Ammon's horn (tissue), 1 donor: ENCODE measurements at regions not wholly inside any gene's neighbourhood (a gene's known extent, or its start where the extent isn't known, plus 50 kb on each side); places are given as distances from the start of the nearest gene placed in this dataset.

ENCODE experiments used
- DNase-seq: peaks from one replicate; pipeline ENCODE4 v3.0.0-alpha.2; 2016; ENCODE audit warnings: low spot score

DNA sequence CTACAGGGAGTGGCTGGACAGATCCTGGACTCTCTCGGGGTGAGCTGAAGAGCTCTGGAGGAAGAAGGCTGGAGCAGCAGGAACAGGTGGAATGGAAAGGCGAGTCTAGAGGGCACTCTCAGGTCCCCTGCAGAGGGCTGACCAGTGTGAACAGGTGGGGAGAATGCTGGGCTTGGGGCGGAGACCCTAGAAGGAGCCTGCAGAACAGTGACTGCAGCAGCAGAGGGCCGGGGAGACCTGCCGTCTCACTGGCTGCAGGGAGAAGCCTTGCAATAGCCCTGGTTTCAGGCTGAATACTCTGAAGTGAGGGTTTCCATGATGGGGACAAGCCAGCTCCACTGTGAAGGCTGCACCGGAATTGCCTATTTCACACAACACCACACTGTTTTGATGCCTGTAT is 626.7 kb upstream of the SALL3 start:
- DNase-seq, result no peak

GRCh38 chr18:78362198-78362597 is 617.4 kb upstream of the SALL3 start:
- no peak for DNase-seq

GRCh38 chr18:78363556-78364387 is 615.8 kb upstream of the SALL3 start:
- no peak for DNase-seq

DNA sequence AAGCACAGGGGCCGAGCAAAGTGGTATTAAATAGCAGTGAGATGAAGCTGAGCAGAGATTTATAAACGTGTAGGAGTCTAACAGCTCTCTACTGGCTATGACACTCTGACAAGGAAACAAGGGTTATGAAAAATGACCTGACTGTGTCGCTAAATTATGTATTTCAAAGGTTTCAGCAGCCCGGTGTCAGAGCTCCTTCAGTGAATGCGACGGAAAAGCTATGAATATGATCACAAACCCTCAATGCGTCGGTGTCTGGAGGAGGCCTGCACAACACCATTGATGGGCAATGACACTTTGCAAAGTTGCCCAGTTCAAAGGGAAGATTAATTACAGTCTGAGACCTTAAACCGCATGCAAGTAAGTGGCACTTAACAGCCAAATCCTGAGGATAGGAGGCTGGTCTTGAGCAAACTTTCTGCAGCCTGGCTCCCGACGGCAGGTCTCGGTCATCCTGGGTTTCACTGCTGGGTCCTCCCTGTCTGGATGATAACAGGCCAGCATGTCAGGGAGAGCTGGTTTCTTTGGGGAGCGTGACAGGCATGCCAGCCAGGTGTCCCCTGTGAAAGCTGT is 615.1 kb upstream of the SALL3 start:
- no peak for DNase-seq

DNA sequence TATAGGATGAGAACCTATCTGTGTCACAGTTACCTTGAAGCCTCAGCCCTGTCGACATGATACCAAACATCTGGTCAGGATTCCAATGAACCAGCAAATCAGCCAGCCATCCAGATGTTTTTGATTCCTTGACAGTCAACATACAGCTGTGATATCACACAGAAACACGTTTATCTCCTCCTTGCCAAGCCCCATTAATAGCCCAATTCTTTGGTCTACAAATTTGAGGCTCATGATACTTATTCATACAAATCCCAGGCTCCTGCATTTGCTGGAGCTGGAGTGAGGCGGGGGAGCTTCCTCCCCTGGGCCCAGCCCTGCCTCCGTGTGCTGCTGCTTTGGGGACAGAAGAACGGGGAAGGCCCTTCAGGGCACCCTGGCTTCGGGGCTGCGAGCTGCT is 611.6 kb upstream of the SALL3 start:
- no peak for DNase-seq

DNA sequence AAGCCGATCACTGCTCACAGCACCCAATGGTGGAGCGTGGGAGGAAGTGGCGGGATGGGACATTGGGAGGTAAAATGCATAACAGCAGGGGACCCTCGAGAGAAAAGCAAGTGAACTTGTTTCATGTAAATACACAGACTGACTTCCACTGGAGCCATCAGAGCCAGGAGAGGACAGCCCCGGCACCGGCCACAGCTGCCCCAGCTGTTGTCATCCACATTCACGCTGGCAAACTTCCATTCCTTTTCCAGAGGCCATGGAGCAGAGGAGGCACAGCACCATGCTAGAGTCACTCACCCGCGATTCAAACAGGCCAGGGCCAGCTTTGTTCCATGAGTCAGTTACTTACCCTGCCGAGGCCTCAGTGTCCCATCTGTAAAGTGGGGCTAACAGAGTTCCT is 610.9 kb upstream of the SALL3 start:
- no peak for DNase-seq

DNA sequence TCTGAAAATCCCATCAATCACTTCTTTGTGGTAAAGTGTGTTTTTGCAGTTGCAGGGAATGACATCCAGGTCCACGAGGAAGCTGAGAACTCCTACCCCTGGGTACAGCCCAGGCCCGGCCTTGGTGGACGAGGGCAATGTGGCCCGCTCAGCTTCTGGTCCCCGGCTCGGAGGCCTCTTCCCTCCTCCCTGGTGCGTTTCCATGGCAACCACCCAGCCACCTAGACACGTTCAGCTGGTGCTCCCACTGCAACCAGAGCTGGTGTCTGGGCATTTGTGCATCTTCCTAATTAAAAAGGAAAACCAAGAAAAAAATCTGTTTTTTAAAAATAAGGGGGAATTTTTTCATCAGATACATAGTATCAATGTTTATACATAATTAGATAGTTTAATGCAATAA is 603.6 kb upstream of the SALL3 start:
- DNase-seq, result peak; percentile 16

DNA sequence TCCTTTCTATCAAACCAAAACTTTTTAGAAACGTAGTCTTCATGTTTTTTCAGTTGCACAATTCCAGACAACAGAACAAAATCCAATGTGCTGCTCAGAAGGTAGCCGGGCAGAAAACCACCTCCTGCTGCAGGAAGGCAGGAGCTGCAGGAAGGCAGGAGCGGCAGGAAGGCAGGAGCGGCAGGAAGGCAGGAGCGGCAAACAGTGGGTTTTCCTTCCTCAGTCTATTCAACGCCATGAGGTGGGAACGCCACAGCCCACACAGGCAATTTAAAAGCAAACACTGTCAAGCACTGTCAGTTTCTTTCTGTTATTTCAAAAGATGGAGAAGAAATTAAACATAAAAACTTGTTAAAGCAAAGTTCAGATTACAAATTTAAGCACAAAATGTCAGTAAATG is 601.2 kb upstream of the SALL3 start:
- DNase-seq, result no peak

GRCh38 chr18:78378983-78379382 is 600.6 kb upstream of the SALL3 start:
- no peak for DNase-seq

DNA sequence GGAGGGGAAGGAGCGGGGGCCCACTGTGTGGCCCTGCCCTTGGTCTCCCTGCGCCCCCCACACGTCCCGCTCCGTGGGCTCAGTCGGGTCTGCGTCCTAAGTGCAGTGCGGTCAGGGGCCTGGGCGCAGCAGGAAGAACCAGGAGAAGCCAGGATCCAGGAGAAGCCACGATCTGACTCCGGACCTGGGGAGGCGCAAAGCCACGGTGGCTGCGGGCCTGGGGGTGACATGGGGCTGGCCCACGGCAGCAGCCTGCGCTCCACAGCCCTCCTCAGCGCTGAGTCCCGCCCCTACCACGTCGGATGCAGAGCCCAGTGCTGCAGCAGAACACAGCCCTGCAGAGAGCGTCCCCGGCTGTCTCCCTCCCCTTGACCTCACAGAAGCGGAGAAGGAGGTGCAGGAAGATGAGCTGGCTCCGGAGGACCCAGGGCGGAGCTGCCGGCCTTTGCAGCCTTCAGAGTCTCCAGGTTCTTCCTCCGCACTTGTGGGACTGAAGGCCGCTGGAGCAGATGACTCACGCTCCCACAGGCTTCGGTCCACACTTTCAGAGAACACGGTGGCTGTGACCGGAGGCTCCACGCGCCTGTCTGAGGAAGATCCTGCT is 589.2 kb upstream of the SALL3 start:
- no peak for DNase-seq

GRCh38 chr18:78390952-78391348 is 588.7 kb upstream of the SALL3 start:
- no peak for DNase-seq

DNA sequence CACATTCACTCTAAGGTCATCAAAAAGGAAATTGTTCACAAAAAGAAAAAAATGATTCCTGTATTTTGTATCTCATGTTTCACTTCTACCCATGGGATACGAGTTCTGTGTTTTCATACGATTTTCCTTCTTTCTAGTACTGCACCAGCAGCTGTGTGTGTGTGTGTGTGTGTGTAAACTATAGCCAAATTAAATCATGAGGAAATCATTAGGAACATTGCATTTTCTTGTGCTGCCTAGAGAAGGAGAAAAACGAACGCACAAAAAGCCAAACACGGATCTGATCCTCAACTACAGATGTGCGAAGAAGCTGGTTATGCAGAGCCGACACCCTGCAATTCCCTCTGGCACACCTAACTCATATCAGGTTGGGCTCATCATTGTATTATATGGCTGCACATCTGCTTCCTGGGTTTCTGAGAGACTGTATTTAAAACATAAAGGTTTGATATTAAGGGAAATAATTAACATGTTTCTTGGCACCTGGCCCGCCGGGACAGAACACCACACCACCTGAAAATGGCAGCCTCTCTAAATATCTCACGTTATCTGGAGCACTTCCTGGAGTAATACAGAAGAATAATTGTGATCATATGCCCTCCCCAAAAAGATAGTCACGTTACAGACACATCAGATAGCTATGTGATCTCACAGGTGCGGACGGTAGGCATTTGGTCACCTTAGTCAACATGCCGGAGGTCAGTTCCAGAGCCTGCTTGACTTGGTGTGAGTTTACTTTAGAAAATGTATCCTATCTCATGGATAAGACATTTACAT is 586.3 kb upstream of the SALL3 start:
- no peak for DNase-seq

- no peak for DNase-seq
Observed at GRCh38 chr18:78396077-78396476, 583.5 kb upstream of the SALL3 start.

GRCh38 chr18:78396756-78397155 is 582.9 kb upstream of the SALL3 start:
- no peak for DNase-seq

- no peak for DNase-seq
Observed at GRCh38 chr18:78399992-78400503, 579.6 kb upstream of the SALL3 start.

- DNase-seq, result no peak
Observed at GRCh38 chr18:78402440-78402839, 577.2 kb upstream of the SALL3 start.

DNA sequence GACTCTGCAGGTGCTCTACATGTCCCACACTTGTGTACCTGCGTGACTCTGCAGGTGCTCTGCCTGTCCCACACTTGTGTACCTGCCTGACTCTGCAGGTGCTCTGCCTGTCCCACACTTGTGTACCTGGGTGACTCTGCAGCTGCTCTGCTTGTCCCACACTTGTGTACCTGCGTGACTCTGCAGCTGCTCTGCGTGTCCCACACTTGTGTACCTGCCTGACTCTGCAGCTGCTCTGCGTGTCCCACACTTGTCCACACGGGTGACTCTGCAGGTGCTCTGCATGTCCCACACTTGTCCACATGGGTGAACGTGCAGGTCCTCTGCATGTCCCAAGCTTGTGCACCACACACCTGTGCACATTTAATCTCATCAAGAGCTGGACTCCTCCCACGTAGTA is 576.7 kb upstream of the SALL3 start:
- DNase-seq, result no peak

- DNase-seq, result no peak
Observed at GRCh38 chr18:78403371-78403770, 576.2 kb upstream of the SALL3 start.

DNA sequence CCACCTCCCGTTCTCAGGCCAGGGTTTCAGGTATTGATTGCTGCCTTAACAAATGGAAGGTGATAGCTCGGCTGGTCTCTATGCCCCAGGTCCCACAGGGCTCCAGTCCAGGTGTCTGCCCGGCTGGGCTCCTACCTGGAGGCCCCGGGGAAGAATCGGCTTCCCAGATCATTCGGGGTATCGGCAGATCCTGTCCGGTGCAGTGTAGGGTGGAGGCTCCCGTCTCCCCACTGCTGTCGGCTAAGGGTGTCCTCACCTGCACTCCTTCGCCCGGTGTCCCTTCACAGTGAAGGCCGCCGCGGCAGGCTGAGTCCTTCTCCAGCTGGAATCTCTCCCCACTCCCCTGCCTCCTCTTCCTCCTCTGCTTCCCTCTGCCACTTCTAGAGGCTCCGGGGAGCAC is 573.9 kb upstream of the SALL3 start:
- no peak for DNase-seq

GRCh38 chr18:78406743-78407465 is 572.7 kb upstream of the SALL3 start:
- no peak for DNase-seq

- DNase-seq, result no peak
Observed at GRCh38 chr18:78407466-78407844, 572.2 kb upstream of the SALL3 start.

- DNase-seq, result no peak
Observed at GRCh38 chr18:78408623-78409022, 571.0 kb upstream of the SALL3 start.
